ENCODE measurements at regions not wholly inside any gene's neighbourhood (a gene's known extent, or its start where the extent isn't known, plus 50 kb on each side); places are given as distances from the start of the nearest gene placed in this dataset.
A peak's percentile ranks its signal among the peaks of the same experiment; 100 is the strongest.

- Histone ChIP-seq H4K91ac (ENCODE audit: insufficient read length, low read depth, low read length) (no peak overlapping the region), H3K14ac (ENCODE audit: insufficient read depth, low read length) (no peak overlapping the region), H3K27me3 (ENCODE audit: insufficient read depth, low read length) (peaks cover 15% of the 10 kb centered on the region; the same call in 1 of the 2 replicates), H2BK5ac (ENCODE audit: insufficient read length, low read length) (no peak overlapping the region), H4K5ac (ENCODE audit: insufficient read length, low read depth, low read length) (no peak overlapping the region), H3K4me2 (ENCODE audit: insufficient read depth, insufficient read length, low read length) (peak overlapping the region; percentile 69), H3T11ph (ENCODE audit: low read length) (no peak overlapping the region), H3K23me2 (ENCODE audit: insufficient read length, low read depth, low read length, poor library complexity, severe bottlenecking) (peaks cover 35% of the 10 kb centered on the region), H3K56ac (ENCODE audit: insufficient read length, low read depth, low read length) (no peak overlapping the region), H2BK20ac (ENCODE audit: low read depth, low read length, poor library complexity, severe bottlenecking) (no peak overlapping the region), H3K4ac (ENCODE audit: low read depth, low read length) (no peak overlapping the region), H3K18ac (ENCODE audit: insufficient read length, low read depth, low read length) (no peak overlapping the region), H3K23ac (ENCODE audit: insufficient read length, low read depth, low read length) (no peak overlapping the region), H2AK5ac (ENCODE audit: insufficient read length, low read length) (no peak overlapping the region), H3K9ac (ENCODE audit: extremely low read depth, insufficient read length, low read length) (no peak overlapping the region), H3K9me3 (ENCODE audit: control insufficient read depth, low read depth, low read length) (no peaks in the 10 kb centered on the region), H3K79me2 (ENCODE audit: insufficient read depth, low read length) (no peaks in the 10 kb centered on the region), H4K20me1 (ENCODE audit: control insufficient read depth, insufficient read depth, insufficient read length) (peaks cover 3% of the 10 kb centered on the region), H2BK120ac (ENCODE audit: low read depth, low read length, poor library complexity, severe bottlenecking) (no peak overlapping the region), H3K4me1 (ENCODE audit: insufficient read depth, low read length) (peaks cover 2% of the 10 kb centered on the region; the same call in 1 of the 2 replicates), H2BK15ac (ENCODE audit: low read depth, low read length) (no peak overlapping the region), H2BK12ac (ENCODE audit: insufficient read length, low read depth, low read length) (no peak overlapping the region), H3K27ac (ENCODE audit: insufficient read length, low read depth, low read length) (no peak overlapping the region), H2AFZ (ENCODE audit: low read length) (no peak overlapping the region), H4K8ac (replicated peaks; ENCODE audit: insufficient read length, low read depth, low read length) (no peak overlapping the region), H3K79me1 (ENCODE audit: insufficient read depth, low read depth, low read length, poor library complexity, severe bottlenecking) (no peaks in the 10 kb centered on the region)
- H3K36me3 Mint-ChIP-seq (ENCODE audit: insufficient read depth in 1 of 3, low read depth in 3 of 3), result no peaks in the 10 kb centered on the region; a peak in 1 of 7 replicates
- WGBS (ENCODE audit: extremely low coverage, insufficient read length, low lambda C conversion rate), result no CpG with 5 or more reads among the region's 49 CpGs
- peaks cover 77% of the 10 kb centered on the region for H3K27me3 Mint-ChIP-seq (ENCODE audit: low read depth)
- DNase-seq, result peak; percentile 87
- no peak for TF ChIP-seq CTCF (conservative IDR thresholded peaks at IDR 0.05)
- H3K27ac Mint-ChIP-seq, result no peak overlapping the region
- peaks cover 5 to 6% of the 10 kb centered on the region in 2 experiments; a peak in 3 of 5 replicates for H3K9me3 Mint-ChIP-seq
- peak overlapping the region; percentile 83 to 91 for H3K4me3 Mint-ChIP-seq
- H3K4me1 Mint-ChIP-seq, result peaks cover 16 to 22% of the 10 kb centered on the region in 2 experiments
These were observed 226.9 kb upstream of the CRY1 start for GRCh38 chr12:107320033-107320928.

Measured in H9 (cell line).